A204.1 (cell line): ENCODE measurements at regions not wholly inside any gene's neighbourhood (a gene's known extent, or its start where the extent isn't known, plus 50 kb on each side); places are given as distances from the start of the nearest gene placed in this dataset.
"Not testable (repeated sequence)": the region's sequence is repeated elsewhere in the genome, so short reads cannot be mapped to it uniquely, and the experiment has no call there.

Experiments used
- FAIRE-seq: peaks from 2 replicates; lab custom pipeline; 2012; peaks lifted over from hg19 to GRCh38; lab: Jason Lieb, UNC

GRCh38 chr13:34700155-34700554, 241.9 kb upstream of the NBEA start:
- FAIRE-seq = no peak

- FAIRE-seq = no peak
Measured at GRCh38 chr13:34701919-34702318, 240.2 kb upstream of the NBEA start.

GRCh38 chr13:34708566-34709313, 233.3 kb upstream of the NBEA start:
- no peak for FAIRE-seq

- FAIRE-seq = no peak
Measured at GRCh38 chr13:34719060-34719875, 222.8 kb upstream of the NBEA start.

- no peak for FAIRE-seq
Measured at GRCh38 chr13:34720618-34721017, 221.5 kb upstream of the NBEA start.

- FAIRE-seq = no peak
Measured at GRCh38 chr13:34721631-34722595, 220.2 kb upstream of the NBEA start.

GRCh38 chr13:34722922-34723321, 219.1 kb upstream of the NBEA start:
- FAIRE-seq = no peak

GRCh38 chr13:34730961-34731360, 211.1 kb upstream of the NBEA start:
- FAIRE-seq = no peak

GRCh38 chr13:34731486-34731885, 210.6 kb upstream of the NBEA start:
- FAIRE-seq = no peak

- no peak for FAIRE-seq
Measured at GRCh38 chr13:34733721-34734120, 208.3 kb upstream of the NBEA start.

- no peak for FAIRE-seq
Measured at GRCh38 chr13:34734932-34735331, 207.1 kb upstream of the NBEA start.

GRCh38 chr13:34738254-34738992, 203.6 kb upstream of the NBEA start:
- no peak for FAIRE-seq

GRCh38 chr13:34747056-34747455, 195.0 kb upstream of the NBEA start:
- not testable (repeated sequence) for FAIRE-seq

- FAIRE-seq = no peak
Measured at GRCh38 chr13:34747507-34747906, 194.6 kb upstream of the NBEA start.

GRCh38 chr13:34748073-34748472, 194.0 kb upstream of the NBEA start:
- no peak for FAIRE-seq

GRCh38 chr13:34748596-34748995, 193.5 kb upstream of the NBEA start:
- FAIRE-seq = no peak

- FAIRE-seq = no peak
Measured at GRCh38 chr13:34749046-34749445, 193.0 kb upstream of the NBEA start.

- FAIRE-seq = no peak
Measured at GRCh38 chr13:34750078-34750931, 191.8 kb upstream of the NBEA start.

- FAIRE-seq = no peak
Measured at GRCh38 chr13:34751044-34751443, 191.0 kb upstream of the NBEA start.

GRCh38 chr13:34751492-34751891, 190.6 kb upstream of the NBEA start:
- no peak for FAIRE-seq
